Left lung (tissue), 4 donors: ENCODE measurements at regions not wholly inside any gene's neighbourhood (a gene's known extent, or its start where the extent isn't known, plus 50 kb on each side); places are given as distances from the start of the nearest gene placed in this dataset.

Source experiments
- ATAC-seq: fragments of 200-7000 bp; cut with Tn5 transposase; one replicate; pipeline ENCODE4 v1.9.1; 2020; ENCODE audit warnings: moderate library complexity
- DNase-seq, 4 donors: peaks; one replicate each; pipeline ENCODE4 v3.0.0-alpha.2; 2013 to 2020
- H3K27ac ChIP-seq, 2 donors: fragments of 200-600 bp; sonication (generic) in 1 of 2; one replicate each; pipeline versions ENCODE4 v1.5.0 to v1.8.0; 2020 to 2021
- H3K27me3 ChIP-seq, 2 donors: fragments of 200-600 bp; sonication (generic) in 1 of 2; one replicate each; pipeline versions ENCODE4 v1.5.0 to v1.8.0; 2020 to 2021
- H3K36me3 ChIP-seq, 2 donors: fragments of 200-600 bp; sonication (generic) in 1 of 2; one replicate each; pipeline versions ENCODE4 v1.5.0 to v1.8.0; 2020 to 2021
- H3K4me1 ChIP-seq, 2 donors: fragments of 200-600 bp; one replicate each; pipeline ENCODE4 v1.8.0; 2021
- H3K4me3 ChIP-seq, 2 donors: fragments of 200-600 bp; sonication (generic) in 1 of 2; one replicate each; pipeline versions ENCODE4 v1.5.0 to v1.8.0; 2020 to 2021; ENCODE audit warnings: mild to moderate bottlenecking in 1 of 2
- H3K9me3 ChIP-seq, 2 donors: fragments of 200-600 bp; sonication (generic) in 1 of 2; one replicate each; pipeline versions ENCODE4 v1.5.0 to v1.8.0; 2020 to 2021
- intact Hi-C, 2 donors: fragments of 100-400 bp; cut with DNase I; formaldehyde crosslinking; loops; one replicate each; pipeline versions ENCODE4 v1.11.2 to v1.14.2; 2022
- TF ChIP-seq, protein P1 (sequence below), 2 donors: fragments of 200-600 bp; sonication (generic) in 1 of 2; IDR thresholded peaks; one replicate each; pipeline versions ENCODE4 v1.5.0 to v1.8.0; 2021; ENCODE audit warnings: antibody characterized with exemption in 2 of 2
- donor health status: DM: no; HTN: yes; CAD: no.
- donor health status: DM: no; HTN: no; CAD: no.

DNA sequence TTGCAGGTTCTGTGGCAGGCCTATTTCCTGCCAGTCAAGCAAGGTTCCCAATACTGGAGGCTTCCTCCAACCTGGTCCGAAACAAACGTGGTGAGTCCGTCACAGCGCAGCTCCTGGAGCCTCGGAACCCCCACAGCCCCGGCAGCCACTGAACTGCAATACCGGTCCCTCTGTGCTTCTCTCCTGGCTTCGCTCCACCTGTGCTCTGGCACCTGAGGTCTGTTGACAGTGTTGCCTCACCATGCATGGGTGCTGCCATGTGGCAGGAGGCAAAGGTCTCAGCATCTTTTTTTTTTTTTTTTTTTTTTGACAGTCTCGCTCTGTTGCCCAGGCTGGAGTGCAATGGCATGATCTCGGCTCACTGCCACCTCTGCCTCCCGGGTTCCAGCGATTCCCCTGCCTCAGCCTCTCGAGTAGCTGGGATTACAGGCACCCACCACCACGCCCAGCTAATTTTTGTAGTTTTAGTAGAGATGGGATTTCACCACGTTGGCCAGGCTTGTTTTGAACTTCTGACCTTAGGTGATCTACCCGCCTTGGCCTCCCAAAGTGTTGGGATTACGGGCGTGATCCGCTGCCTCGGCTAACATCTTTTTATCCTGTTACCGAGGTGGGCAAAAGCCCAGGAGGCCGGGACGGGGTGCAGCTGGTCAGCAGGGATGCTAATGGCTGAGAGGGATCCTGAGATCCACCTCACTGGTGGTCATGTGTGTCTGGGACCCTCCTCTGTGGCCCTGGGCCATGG lies 57.1 kb upstream of the RNU6ATAC start:
- Histone ChIP-seq H3K27ac (no peak overlapping the region), H3K27me3 (no peaks in the 10 kb centered on the region), H3K4me3 (no peak overlapping the region), H3K36me3 (no peaks in the 10 kb centered on the region), H3K4me1 (peaks cover 0 to 7% of the 10 kb centered on the region in 2 donors), H3K9me3 (no peaks in the 10 kb centered on the region)
- no peak for DNase-seq
- no peak for ATAC-seq
- intact Hi-C loops, result no loop called here
- TF ChIP-seq, protein P1, sequence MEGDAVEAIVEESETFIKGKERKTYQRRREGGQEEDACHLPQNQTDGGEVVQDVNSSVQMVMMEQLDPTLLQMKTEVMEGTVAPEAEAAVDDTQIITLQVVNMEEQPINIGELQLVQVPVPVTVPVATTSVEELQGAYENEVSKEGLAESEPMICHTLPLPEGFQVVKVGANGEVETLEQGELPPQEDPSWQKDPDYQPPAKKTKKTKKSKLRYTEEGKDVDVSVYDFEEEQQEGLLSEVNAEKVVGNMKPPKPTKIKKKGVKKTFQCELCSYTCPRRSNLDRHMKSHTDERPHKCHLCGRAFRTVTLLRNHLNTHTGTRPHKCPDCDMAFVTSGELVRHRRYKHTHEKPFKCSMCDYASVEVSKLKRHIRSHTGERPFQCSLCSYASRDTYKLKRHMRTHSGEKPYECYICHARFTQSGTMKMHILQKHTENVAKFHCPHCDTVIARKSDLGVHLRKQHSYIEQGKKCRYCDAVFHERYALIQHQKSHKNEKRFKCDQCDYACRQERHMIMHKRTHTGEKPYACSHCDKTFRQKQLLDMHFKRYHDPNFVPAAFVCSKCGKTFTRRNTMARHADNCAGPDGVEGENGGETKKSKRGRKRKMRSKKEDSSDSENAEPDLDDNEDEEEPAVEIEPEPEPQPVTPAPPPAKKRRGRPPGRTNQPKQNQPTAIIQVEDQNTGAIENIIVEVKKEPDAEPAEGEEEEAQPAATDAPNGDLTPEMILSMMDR (IDR thresholded peaks at IDR 0.05), result no peak

DNA sequence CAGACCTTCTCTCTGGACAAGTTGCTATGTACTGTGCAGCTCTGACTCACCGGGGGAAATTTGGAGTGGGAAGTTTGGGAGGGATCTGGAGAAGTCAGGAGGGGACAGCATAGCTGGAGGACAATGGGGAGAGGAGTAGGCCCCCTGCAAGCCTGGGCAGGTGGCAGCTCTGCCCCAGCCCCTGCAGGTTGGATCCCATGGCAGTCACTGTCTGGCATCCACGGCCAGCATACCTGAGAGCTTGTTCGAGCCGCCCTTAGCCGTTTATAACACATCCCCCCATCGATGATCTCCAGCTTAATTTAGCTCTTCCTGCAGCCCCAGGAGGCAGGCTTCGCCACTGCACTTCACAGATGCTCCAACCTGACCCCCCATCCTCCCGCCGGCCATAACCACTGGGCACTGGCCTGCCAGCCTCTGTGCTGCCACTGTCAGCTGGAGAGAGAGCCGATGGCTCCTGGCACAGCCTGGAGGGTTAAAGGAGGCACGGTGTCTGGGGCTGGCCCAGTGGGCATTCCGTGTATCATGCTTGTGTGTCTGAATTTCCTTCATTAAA lies 57.7 kb upstream of the RNU6ATAC start:
- TF ChIP-seq, protein P1 (IDR thresholded peaks at IDR 0.05), result no peak
- peak in 1 of 4 donors; percentile 46 for DNase-seq
- intact Hi-C loops, result no loop called here
- no peaks in the 10 kb centered on the region for H3K27me3 ChIP-seq
- H3K27ac ChIP-seq, result no peak overlapping the region
- no peak overlapping the region for H3K4me3 ChIP-seq
- peaks cover 0 to 11% of the 10 kb centered on the region in 2 donors for H3K4me1 ChIP-seq
- no peaks in the 10 kb centered on the region for H3K36me3 ChIP-seq
- no peaks in the 10 kb centered on the region for H3K9me3 ChIP-seq
- ATAC-seq, result no peak

DNA sequence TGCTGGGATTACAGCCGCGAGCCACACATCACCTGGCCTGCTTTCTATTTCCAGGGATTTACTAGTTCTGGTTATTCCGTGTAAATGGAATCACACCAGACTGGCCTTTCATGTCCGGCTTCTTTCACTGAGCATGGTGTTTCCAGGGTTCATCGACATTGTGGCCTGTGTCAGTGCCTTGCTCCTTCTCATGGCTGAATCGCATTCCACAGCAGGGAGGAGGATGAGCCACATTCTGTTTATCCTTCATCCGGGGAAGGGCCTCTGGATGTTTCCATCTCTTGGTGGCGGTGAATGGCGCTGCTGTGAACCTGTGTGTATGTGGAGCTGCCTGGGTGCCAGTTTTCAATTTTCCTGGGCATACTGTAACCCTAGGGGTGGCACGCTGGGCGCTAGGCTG lies 58.7 kb upstream of the RNU6ATAC start:
- ATAC-seq (no peak), DNase-seq (no peak)
- H3K4me1 ChIP-seq, result peaks cover 0 to 11% of the 10 kb centered on the region in 2 donors
- H3K36me3 ChIP-seq, result no peaks in the 10 kb centered on the region
- H3K27ac ChIP-seq, result no peak overlapping the region
- TF ChIP-seq, protein P1 (IDR thresholded peaks at IDR 0.05), result no peak
- no peaks in the 10 kb centered on the region for H3K9me3 ChIP-seq
- no peak overlapping the region for H3K4me3 ChIP-seq
- H3K27me3 ChIP-seq, result peaks cover 0 to 6% of the 10 kb centered on the region in 2 donors
- intact Hi-C loops, result no loop called here

DNA sequence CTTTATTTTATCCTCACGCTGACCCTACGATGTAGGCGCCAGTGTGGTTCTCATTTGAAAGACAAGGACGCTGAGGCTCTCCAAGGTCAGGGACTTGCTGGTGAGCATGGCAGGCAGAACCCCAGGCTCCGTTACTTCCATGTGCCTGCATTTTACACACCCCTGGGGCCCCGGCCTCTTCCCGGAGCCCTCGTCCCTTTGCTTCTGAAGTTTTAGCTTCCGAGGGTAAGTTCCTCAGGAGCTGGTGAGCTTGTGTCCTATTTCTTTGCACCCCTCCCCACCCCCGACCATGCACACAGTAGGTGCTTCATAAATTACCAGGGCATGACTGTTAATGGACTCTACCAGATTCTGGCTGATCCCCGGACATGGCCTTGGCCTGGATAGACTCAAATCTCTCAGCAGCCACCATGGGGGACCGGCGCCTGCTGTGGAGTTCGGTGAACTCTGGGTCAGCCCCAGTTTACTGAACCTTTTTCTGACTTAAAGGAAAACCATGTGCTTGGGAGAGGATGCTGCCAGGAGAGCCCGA lies 59.3 kb upstream of the RNU6ATAC start:
- Histone ChIP-seq H3K9me3 (no peaks in the 10 kb centered on the region), H3K36me3 (no peaks in the 10 kb centered on the region), H3K4me1 (peaks cover 0 to 11% of the 10 kb centered on the region in 2 donors), H3K27me3 (peaks cover 0 to 12% of the 10 kb centered on the region in 2 donors), H3K4me3 (no peak overlapping the region), H3K27ac (no peak overlapping the region)
- no peak for ATAC-seq
- TF ChIP-seq, protein P1 (IDR thresholded peaks at IDR 0.05), result no peak
- intact Hi-C loops, result no loop called here
- DNase-seq, result no peak

DNA sequence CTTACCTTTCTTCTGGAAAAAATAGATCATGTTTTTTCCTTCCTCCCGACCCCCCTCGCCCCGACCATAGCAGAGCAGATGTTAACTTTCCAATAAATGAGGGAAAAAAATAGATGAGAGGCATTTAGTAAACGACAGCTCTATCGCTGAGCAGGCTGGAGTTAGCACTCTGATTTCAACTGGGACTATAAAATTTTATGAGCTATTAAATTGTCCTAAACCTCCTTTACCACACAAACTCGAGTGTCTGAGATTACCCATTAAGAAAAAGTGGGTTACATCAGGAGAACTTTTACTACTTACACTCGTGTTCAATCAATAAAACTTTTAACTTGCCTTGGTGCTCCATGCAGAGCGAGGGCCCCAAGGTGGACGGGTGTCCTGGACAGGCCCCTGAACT lies 59.8 kb upstream of the RNU6ATAC start:
- no peak overlapping the region for H3K27ac ChIP-seq
- H3K36me3 ChIP-seq, result no peaks in the 10 kb centered on the region
- TF ChIP-seq, protein P1 (IDR thresholded peaks at IDR 0.05), result no peak
- no peak for ATAC-seq
- no peaks in the 10 kb centered on the region for H3K9me3 ChIP-seq
- H3K4me3 ChIP-seq, result no peak overlapping the region
- intact Hi-C loops, result no loop called here
- DNase-seq, result no peak
- peaks cover 0 to 16% of the 10 kb centered on the region in 2 donors for H3K27me3 ChIP-seq
- H3K4me1 ChIP-seq, result peaks cover 0 to 11% of the 10 kb centered on the region in 2 donors
